Activated T-helper 1 cell treated with anti-CD3 and anti-CD28 coated beads, Interleukin-12 subunit alpha, Interleukin-12 subunit beta, Interleukin-2, Interleukin-4 antibody, amounts not matched to agents 30 ng/mL and 10 ng/mL and 1 ng/mL, durations not matched to agents 14 hours and 24 hours and 36 hours (primary cell): ENCODE measurements at regions not wholly inside any gene's neighbourhood (a gene's known extent, or its start where the extent isn't known, plus 50 kb on each side); places are given as distances from the start of the nearest gene placed in this dataset.
"Not testable (repeated sequence)": the region's sequence is repeated elsewhere in the genome, so short reads cannot be mapped to it uniquely, and the experiment has no call there.

Source experiments
- DNase-seq: peaks from one replicate; pipeline ENCODE4 v3.0.0; 2021; ENCODE audit warnings: low spot score
- H3K27ac Mint-ChIP-seq: one replicate; pipeline ENCODE4 v1.8.0; 2021; ENCODE audit warnings: mild to moderate bottlenecking, mixed read lengths
- H3K27me3 Mint-ChIP-seq: one replicate; pipeline ENCODE4 v1.8.0; 2022; ENCODE audit warnings: mild to moderate bottlenecking, moderate library complexity, mixed read lengths; ENCODE audit not compliant: insufficient read depth
- H3K36me3 Mint-ChIP-seq: one replicate; pipeline ENCODE4 v1.8.0; 2021; ENCODE audit warnings: low read depth, mixed read lengths
- H3K4me1 Mint-ChIP-seq: one replicate; pipeline ENCODE4 v1.8.0; 2021; ENCODE audit warnings: low read depth, mixed read lengths
- H3K4me3 Mint-ChIP-seq: one replicate; pipeline ENCODE4 v1.8.0; 2021; ENCODE audit warnings: mild to moderate bottlenecking, moderate library complexity, mixed read lengths
- H3K9me3 Mint-ChIP-seq: one replicate; pipeline ENCODE4 v1.8.0; 2021; ENCODE audit warnings: mixed read lengths
- intact Hi-C: fragments of 100-400 bp; cut with micrococcal nuclease; formaldehyde crosslinking; loops from one replicate; pipeline ENCODE4 v1.15.1; 2024

DNA sequence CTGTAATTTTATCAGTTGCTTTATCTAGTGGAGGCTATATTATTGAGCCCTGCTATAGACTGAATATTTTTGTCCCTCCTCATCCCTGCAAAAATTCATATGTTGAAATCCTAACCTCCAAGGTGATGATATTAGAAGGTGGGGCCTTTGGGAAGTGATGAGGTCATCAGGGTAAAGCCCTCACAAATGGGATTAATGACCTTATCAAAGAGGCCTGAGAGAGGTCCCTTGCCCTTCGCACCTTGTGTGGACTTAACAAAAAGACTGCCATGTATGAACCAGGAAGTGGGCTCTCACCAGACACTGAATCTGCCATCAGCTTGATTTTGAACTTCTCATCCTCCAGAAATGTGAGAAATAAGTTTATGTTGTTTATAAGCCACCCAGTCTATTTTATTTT lies 381.4 kb upstream of the ONECUT1 start:
- intact Hi-C loops = no loop called here
- no peak for DNase-seq
- Mint-ChIP-seq H3K36me3 (no peaks in the 10 kb centered on the region), H3K9me3 (no peaks in the 10 kb centered on the region), H3K4me1 (no peaks in the 10 kb centered on the region), H3K27me3 (no peaks in the 10 kb centered on the region), H3K4me3 (no peak overlapping the region), H3K27ac (no peak overlapping the region)

- DNase-seq = no peak
- no peak overlapping the region for H3K27ac Mint-ChIP-seq
- H3K4me1 Mint-ChIP-seq = no peaks in the 10 kb centered on the region
- no peaks in the 10 kb centered on the region for H3K9me3 Mint-ChIP-seq
- H3K36me3 Mint-ChIP-seq = no peaks in the 10 kb centered on the region
- no peak overlapping the region for H3K4me3 Mint-ChIP-seq
- H3K27me3 Mint-ChIP-seq = no peaks in the 10 kb centered on the region
- intact Hi-C loops = no loop called here
Observed at GRCh38 chr15:53166684-53167201, 376.6 kb upstream of the ONECUT1 start.

DNA sequence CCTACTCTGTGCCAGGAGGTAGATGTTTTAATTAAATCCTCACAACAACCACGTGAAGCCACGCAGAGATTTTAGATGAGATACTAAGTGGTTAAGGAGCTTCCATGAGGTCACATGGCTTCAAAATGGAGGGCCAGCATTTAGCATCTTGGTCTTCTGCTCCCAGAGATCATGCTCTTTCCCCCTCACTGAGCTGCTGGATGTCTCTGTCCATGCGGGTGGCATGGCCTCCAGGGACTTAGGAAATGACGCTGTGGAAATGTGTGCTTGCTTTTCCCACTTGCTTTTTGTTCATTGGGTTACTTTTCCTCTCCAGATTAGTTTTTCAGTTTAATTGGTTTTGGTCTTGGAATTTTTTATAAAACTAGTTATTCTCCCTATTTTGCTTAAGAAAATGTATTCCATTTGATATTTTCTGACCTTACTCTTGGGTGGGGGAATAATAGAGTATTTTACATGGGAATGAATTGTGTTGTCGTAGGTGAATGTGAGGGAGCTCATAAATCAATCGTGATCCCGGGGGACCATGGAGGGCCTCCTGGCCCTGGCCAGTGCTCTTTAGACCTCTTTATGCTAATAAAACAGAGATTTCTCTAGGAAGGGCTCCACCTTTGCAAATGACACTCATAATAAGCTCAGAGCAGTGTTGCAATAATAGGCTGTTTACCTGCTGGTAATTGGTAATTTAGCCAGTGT lies 376.0 kb upstream of the ONECUT1 start:
- Mint-ChIP-seq H3K4me3 (no peak overlapping the region), H3K9me3 (no peaks in the 10 kb centered on the region), H3K4me1 (no peaks in the 10 kb centered on the region), H3K27ac (no peak overlapping the region), H3K36me3 (no peaks in the 10 kb centered on the region), H3K27me3 (no peaks in the 10 kb centered on the region)
- DNase-seq = no peak
- intact Hi-C loops = no loop called here

- Mint-ChIP-seq H3K9me3 (no peaks in the 10 kb centered on the region), H3K36me3 (no peaks in the 10 kb centered on the region), H3K4me1 (no peaks in the 10 kb centered on the region), H3K4me3 (no peak overlapping the region), H3K27me3 (no peaks in the 10 kb centered on the region), H3K27ac (no peak overlapping the region)
- no peak for DNase-seq
- intact Hi-C loops = no loop called here
Observed at GRCh38 chr15:53160092-53160704, 370.1 kb upstream of the ONECUT1 start.

DNA sequence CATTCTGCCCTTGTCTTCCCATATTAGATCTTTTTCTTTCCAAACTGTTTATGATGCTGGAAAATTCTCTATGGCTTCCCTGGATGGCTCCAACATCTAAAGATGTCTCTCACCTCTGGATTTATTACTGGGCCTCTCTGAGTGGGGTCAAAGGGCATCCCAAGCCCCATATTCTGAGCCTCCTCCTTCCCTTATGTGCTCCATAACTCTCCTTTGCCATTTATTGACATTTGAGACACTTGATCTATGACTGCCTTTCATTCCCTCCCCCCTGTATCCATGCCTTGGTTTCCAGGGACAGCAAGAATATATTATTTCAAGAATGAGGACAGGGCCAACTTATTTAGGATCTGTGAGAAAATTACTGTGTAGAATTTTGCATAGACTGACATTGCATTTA lies 369.3 kb upstream of the ONECUT1 start:
- Mint-ChIP-seq H3K4me1 (no peaks in the 10 kb centered on the region), H3K9me3 (no peaks in the 10 kb centered on the region), H3K27me3 (no peaks in the 10 kb centered on the region)

DNA sequence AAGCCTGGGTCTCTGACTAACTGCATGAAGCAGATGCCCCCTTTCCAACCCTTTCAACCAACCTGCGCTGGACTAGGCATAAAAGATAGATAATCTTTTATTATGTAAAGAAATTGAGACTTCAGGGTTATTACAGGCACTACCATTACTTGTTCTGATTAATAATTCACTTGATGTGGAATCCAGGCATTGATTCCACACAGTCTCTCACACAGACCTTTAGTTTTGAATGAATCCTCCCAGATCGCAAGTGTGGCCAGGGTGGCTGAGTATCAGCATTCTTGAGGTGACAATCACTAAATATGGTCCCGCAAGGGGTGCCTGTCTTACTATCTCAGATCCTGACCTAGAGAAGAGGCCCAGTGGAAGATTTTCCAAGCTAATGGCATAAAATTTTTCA lies 368.9 kb upstream of the ONECUT1 start:
- intact Hi-C loops = no loop called here
- no peaks in the 10 kb centered on the region for H3K36me3 Mint-ChIP-seq
- H3K27ac Mint-ChIP-seq = no peak overlapping the region
- H3K9me3 Mint-ChIP-seq = no peaks in the 10 kb centered on the region
- DNase-seq = no peak
- no peaks in the 10 kb centered on the region for H3K4me1 Mint-ChIP-seq
- H3K27me3 Mint-ChIP-seq = no peaks in the 10 kb centered on the region
- H3K4me3 Mint-ChIP-seq = no peak overlapping the region

More for the DNA sequence above, 369.3 kb upstream of the ONECUT1 start:
- intact Hi-C loops = no loop called here
- DNase-seq = no peak
- Mint-ChIP-seq H3K36me3 (no peaks in the 10 kb centered on the region), H3K27ac (no peak overlapping the region), H3K4me3 (no peak overlapping the region)

DNA sequence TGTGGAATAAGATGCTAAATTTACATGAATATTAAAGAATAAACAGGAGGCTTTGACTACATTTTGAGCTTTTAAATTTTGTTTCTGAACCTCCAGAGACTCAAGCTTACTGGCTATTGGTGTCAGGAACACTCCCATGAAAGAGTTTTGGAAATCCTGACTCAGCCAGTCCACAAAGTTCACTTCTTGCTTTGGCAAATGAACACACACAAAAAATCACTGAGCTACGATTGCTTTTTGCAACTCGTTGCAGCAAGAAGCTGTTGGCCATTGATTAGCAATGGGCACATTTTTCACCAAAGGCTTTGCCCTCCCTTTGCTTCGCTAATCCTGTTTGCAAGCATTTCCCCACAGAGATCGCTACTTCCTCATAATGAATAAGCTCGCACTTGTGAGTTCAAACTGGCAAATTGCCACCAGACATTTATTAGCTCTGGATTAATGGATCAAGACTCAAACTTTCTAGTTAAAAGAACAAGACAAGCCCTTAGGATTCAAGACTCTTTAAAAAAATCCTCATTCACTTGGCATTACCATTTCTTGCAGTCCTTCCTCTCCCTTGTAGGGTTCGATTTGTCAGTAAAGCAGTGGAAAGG lies 343.2 kb upstream of the ONECUT1 start:
- intact Hi-C loops = no loop called here
- H3K4me1 Mint-ChIP-seq = no peaks in the 10 kb centered on the region
- H3K27me3 Mint-ChIP-seq = no peaks in the 10 kb centered on the region
- H3K27ac Mint-ChIP-seq = no peak overlapping the region
- H3K36me3 Mint-ChIP-seq = no peaks in the 10 kb centered on the region
- DNase-seq = no peak
- H3K4me3 Mint-ChIP-seq = no peak overlapping the region
- H3K9me3 Mint-ChIP-seq = peaks cover 3% of the 10 kb centered on the region

- Mint-ChIP-seq H3K4me1 (no peaks in the 10 kb centered on the region), H3K27ac (no peak overlapping the region), H3K36me3 (no peaks in the 10 kb centered on the region), H3K4me3 (no peak overlapping the region), H3K9me3 (peaks cover 3% of the 10 kb centered on the region), H3K27me3 (no peaks in the 10 kb centered on the region)
- DNase-seq = no peak
- intact Hi-C loops = no loop called here
Observed at GRCh38 chr15:53130943-53131342, 340.8 kb upstream of the ONECUT1 start.

GRCh38 chr15:53129121-53129904 lies 339.2 kb upstream of the ONECUT1 start:
- intact Hi-C loops = no loop called here
- Mint-ChIP-seq H3K36me3 (no peaks in the 10 kb centered on the region), H3K27ac (no peak overlapping the region)

DNA sequence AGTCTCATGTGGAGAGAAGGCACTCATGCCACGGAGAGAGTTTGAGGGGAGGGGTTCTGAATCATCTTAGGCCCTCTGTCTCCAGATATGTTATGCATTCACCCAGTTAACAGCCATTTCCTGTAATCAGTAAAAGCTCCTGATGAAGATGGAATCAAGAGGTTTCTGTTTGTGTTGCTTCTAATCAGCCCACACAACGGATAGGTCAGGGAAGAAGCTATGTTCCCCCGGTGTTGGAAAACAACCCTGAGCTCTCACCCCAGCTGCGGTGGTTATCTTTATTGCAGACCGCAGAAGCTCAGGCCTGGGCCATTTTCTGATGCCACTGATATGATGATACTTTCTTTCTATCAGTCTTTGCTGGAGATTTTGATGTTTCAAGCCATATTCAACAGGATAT lies 338.5 kb upstream of the ONECUT1 start:
- Mint-ChIP-seq H3K27me3 (no peaks in the 10 kb centered on the region), H3K4me1 (no peaks in the 10 kb centered on the region), H3K36me3 (no peaks in the 10 kb centered on the region), H3K4me3 (no peak overlapping the region), H3K9me3 (no peaks in the 10 kb centered on the region), H3K27ac (no peak overlapping the region)
- intact Hi-C loops = no loop called here
- no peak for DNase-seq

More at GRCh38 chr15:53129121-53129904, 339.2 kb upstream of the ONECUT1 start:
- Mint-ChIP-seq H3K4me1 (no peaks in the 10 kb centered on the region), H3K27me3 (no peaks in the 10 kb centered on the region), H3K9me3 (no peaks in the 10 kb centered on the region), H3K4me3 (no peak overlapping the region)
- DNase-seq = no peak

- H3K9me3 Mint-ChIP-seq = no peaks in the 10 kb centered on the region
- DNase-seq = no peak
- H3K4me1 Mint-ChIP-seq = no peaks in the 10 kb centered on the region
- H3K36me3 Mint-ChIP-seq = no peaks in the 10 kb centered on the region
- intact Hi-C loops = no loop called here
- no peak overlapping the region for H3K4me3 Mint-ChIP-seq
- H3K27me3 Mint-ChIP-seq = no peaks in the 10 kb centered on the region
- H3K27ac Mint-ChIP-seq = no peak overlapping the region
Observed at GRCh38 chr15:53126144-53126543, 336.0 kb upstream of the ONECUT1 start.

DNA sequence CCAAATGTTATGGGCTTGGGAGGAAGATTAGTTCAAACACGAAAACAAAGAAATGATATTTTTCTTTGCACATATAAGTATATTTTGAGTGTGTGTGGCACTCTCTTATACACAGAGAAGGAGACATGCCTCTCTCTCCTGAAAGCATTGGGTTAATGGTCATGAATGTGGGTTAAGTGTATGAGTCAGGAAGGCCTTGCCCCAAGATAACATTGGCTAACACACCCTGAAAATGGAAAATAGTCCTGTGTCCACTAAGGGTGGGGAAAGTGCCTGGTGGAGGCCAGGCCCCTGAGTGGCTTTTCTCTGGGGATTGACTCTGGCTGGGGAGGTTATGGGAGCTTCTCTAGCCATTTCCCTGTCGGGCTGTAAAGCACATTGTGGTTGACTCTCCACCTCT lies 332.7 kb upstream of the ONECUT1 start:
- no peak for DNase-seq
- H3K9me3 Mint-ChIP-seq = no peaks in the 10 kb centered on the region
- no peaks in the 10 kb centered on the region for H3K27me3 Mint-ChIP-seq
- no peaks in the 10 kb centered on the region for H3K36me3 Mint-ChIP-seq
- no peak overlapping the region for H3K27ac Mint-ChIP-seq
- intact Hi-C loops = no loop called here
- H3K4me3 Mint-ChIP-seq = no peak overlapping the region
- no peaks in the 10 kb centered on the region for H3K4me1 Mint-ChIP-seq

GRCh38 chr15:53116915-53117314 lies 326.8 kb upstream of the ONECUT1 start:
- H3K9me3 Mint-ChIP-seq, H3K4me3 Mint-ChIP-seq, H3K27me3 Mint-ChIP-seq, H3K27ac Mint-ChIP-seq, H3K36me3 Mint-ChIP-seq, H3K4me1 Mint-ChIP-seq, DNase-seq, intact Hi-C loops: not testable (repeated sequence)
